Heart right ventricle (tissue), 16 donors: ENCODE measurements at regions not wholly inside any gene's neighbourhood (a gene's known extent, or its start where the extent isn't known, plus 50 kb on each side); places are given as distances from the start of the nearest gene placed in this dataset.
A peak's percentile ranks its signal among the peaks of the same experiment; 100 is the strongest.

Source experiments
- ATAC-seq, 8 donors: fragments of 200-7000 bp; cut with Tn5 transposase; one replicate each; pipeline ENCODE4 v1.9.1; 2020; ENCODE audit warnings: mild to moderate bottlenecking in 8 of 8, moderate library complexity in 8 of 8, moderate number of reproducible peaks in 1 of 8
- DNase-seq, 2 donors: peaks; one replicate each; pipeline ENCODE4 v3.0.0-alpha.2; 2020
- H3K27ac ChIP-seq, 10 donors: fragments of 200-600 bp; sonication (generic) in 2 of 10; one replicate each; pipeline versions ENCODE4 v1.5.0 to v1.8.0; 2020 to 2022; ENCODE audit warnings: mild to moderate bottlenecking in 3 of 10
- H3K27me3 ChIP-seq, 7 donors: fragments of 200-600 bp; one replicate each; pipeline ENCODE4 v1.8.0; 2021 to 2022; ENCODE audit warnings: mild to moderate bottlenecking in 2 of 7
- H3K36me3 ChIP-seq, 9 donors: fragments of 200-600 bp; sonication (generic) in 1 of 9; one replicate each; pipeline versions ENCODE4 v1.5.0 to v1.8.0; 2020 to 2022; ENCODE audit warnings: mild to moderate bottlenecking in 2 of 9
- H3K4me1 ChIP-seq, 9 donors: fragments of 200-600 bp; sonication (generic) in 1 of 9; one replicate each; pipeline versions ENCODE4 v1.5.0 to v1.8.0; 2020 to 2022; ENCODE audit warnings: mild to moderate bottlenecking in 4 of 9
- H3K4me3 ChIP-seq, 10 donors: fragments of 200-600 bp; sonication (generic) in 2 of 10; one replicate each; pipeline versions ENCODE4 v1.5.0 to v1.8.0; 2020 to 2022; ENCODE audit warnings: mild to moderate bottlenecking in 7 of 10, moderate library complexity in 2 of 10
- H3K9me3 ChIP-seq, 11 donors: fragments of 200-600 bp in 10 of 11; sonication (generic) in 2 of 11; one replicate each; pipeline versions ENCODE4 v1.5.0 to v1.8.0; 2013 to 2022; ENCODE audit warnings: mild to moderate bottlenecking in 2 of 11, control low read depth in 1 of 11, moderate library complexity in 1 of 11
- WGBS, 2 donors: extraction: QIAGEN DNeasy Blood & Tissue Kit; methylation state at CpG; one replicate each; pipeline ENCODE4 v1.1.7; 2013; ENCODE audit warnings: inconsistent platforms in 1 of 2; 5-methylcytosine and 5-hydroxymethylcytosine counted together
- intact Hi-C, 10 donors: fragments of 100-400 bp; cut with DNase I; formaldehyde crosslinking; loops; one replicate each; pipeline versions ENCODE4 v1.11.1 to v1.14.2; 2022
- TF ChIP-seq, protein P1 (sequence below), 9 donors: fragments of 200-600 bp; sonication (generic) in 2 of 9; IDR thresholded peaks; one replicate each; pipeline versions ENCODE4 v1.5.0 to v1.8.0; 2021 to 2022; ENCODE audit warnings: antibody characterized with exemption in 9 of 9, mild to moderate bottlenecking in 5 of 9, moderate library complexity in 1 of 9
- donor health status: Arrhythmogenic right ventricular cardiomyopathy.
- donor health status: ischemic (EF 13 %, LVEDD 7.1; RV severe dilation, severe dysfunction).
- donor health status: healthy with polysubstance abuse.
- donor health status: DM: no; HTN: yes; CAD: no.
- donor health status: DM: no; HTN: no; CAD: no.
- donor health status: ischemic (EF 25% LVEDD 6.9; RV normal size, moderate dysfunction).
- donor health status: ischemic (EF 25% LVEDD 5.7; RV mildly dilated, moderate dysfunction).
- donor health status: healthy.
- donor health status: DM: yes; HTN: yes; CAD: no.
- donor health status: Ischemic cardiomyopathy.
- donor health status: ischemic (EF 35%, LVEDD 5.7; RV mildly dilated, moderate dysfunction).
- donor health status: nonischemic (EF 11% LVEDD 7.7; RV severe dilation, severe dysfunction).
- donor health status: DM: yes; HTN: yes; CAD: no.
- donor health status: PGD.
- donor health status: ischemic (EF 29% LVEDD 5.4; RV normal size, mild dysfunction).
- donor health status: nonischemic (EF 23%, LVEDD 6.1; RV moderate dilation, normal function).

DNA sequence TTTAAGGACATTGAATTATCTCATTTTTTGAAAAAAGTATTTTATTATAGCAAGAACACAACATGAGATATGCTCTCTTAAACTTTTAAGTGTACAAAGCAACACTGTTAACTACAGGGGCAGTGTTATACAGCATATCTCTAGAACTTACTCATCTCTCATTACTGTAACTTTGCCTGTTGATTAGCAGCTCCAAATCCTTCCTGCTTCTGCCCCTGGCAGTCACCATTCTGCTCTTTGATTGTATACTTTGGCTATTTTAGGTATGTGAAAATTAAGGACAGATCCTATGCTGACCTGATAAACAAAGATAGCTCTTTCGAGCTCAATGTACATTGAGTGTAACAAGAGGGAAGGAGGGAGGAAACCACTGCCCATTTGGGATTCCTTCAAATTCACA, 1349.8 kb upstream of the GJE1 start:
- Histone ChIP-seq H3K9me3 (no peaks in the 10 kb centered on the region), H3K4me1 (no peaks in the 10 kb centered on the region), H3K36me3 (no peaks in the 10 kb centered on the region), H3K4me3 (no peak overlapping the region), H3K27ac (no peak overlapping the region), H3K27me3 (no peaks in the 10 kb centered on the region)
- DNase-seq = no peak
- WGBS, 2 donors = 74 to 76% methylated on average over 1 of the region's 1 CpG
- intact Hi-C loops = loop anchor here in 1 of 10 donors (5.0 kb wide), 1 partner anchor 134 kb away; no protein-coding TSS in a partner anchor
- no peak for ATAC-seq
- TF ChIP-seq, protein P1, sequence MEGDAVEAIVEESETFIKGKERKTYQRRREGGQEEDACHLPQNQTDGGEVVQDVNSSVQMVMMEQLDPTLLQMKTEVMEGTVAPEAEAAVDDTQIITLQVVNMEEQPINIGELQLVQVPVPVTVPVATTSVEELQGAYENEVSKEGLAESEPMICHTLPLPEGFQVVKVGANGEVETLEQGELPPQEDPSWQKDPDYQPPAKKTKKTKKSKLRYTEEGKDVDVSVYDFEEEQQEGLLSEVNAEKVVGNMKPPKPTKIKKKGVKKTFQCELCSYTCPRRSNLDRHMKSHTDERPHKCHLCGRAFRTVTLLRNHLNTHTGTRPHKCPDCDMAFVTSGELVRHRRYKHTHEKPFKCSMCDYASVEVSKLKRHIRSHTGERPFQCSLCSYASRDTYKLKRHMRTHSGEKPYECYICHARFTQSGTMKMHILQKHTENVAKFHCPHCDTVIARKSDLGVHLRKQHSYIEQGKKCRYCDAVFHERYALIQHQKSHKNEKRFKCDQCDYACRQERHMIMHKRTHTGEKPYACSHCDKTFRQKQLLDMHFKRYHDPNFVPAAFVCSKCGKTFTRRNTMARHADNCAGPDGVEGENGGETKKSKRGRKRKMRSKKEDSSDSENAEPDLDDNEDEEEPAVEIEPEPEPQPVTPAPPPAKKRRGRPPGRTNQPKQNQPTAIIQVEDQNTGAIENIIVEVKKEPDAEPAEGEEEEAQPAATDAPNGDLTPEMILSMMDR (IDR thresholded peaks at IDR 0.05) = no peak

- TF ChIP-seq, protein P1 (IDR thresholded peaks at IDR 0.05) = no peak
- DNase-seq = no peak
- no peaks in the 10 kb centered on the region for H3K27me3 ChIP-seq
- intact Hi-C loops = loop anchor here in 3 of 10 donors (5.0 to 10.0 kb wide), 3 partner anchors 135 to 625 kb away; no protein-coding TSS in a partner anchor
- no peaks in the 10 kb centered on the region for H3K9me3 ChIP-seq
- ATAC-seq = peak in 2 of 8 donors; percentile 29 to 59
- H3K27ac ChIP-seq = no peak overlapping the region
- peaks cover 0 to 6% (median 0%) of the 10 kb centered on the region in 9 donors for H3K4me1 ChIP-seq
- no peak overlapping the region for H3K4me3 ChIP-seq
- H3K36me3 ChIP-seq = no peaks in the 10 kb centered on the region
- 75 to 83% methylated on average over 5 of the region's 5 CpGs for WGBS, 2 donors
Observed at GRCh38 chr6:140779991-140780596, 1352.6 kb upstream of the GJE1 start.

- TF ChIP-seq, protein P1 (IDR thresholded peaks at IDR 0.05) = no peak
- DNase-seq (no peak), ATAC-seq (no peak)
- Histone ChIP-seq H3K9me3 (no peaks in the 10 kb centered on the region), H3K27me3 (no peaks in the 10 kb centered on the region), H3K36me3 (no peaks in the 10 kb centered on the region), H3K27ac (no peak overlapping the region), H3K4me3 (no peak overlapping the region), H3K4me1 (peaks cover 0 to 13% (median 5%) of the 10 kb centered on the region in 9 donors)
- intact Hi-C loops = loop anchor here in 2 of 10 donors (10.0 kb wide), 2 partner anchors 135 to 625 kb away; no protein-coding TSS in a partner anchor
- 69 to 85% methylated on average over 2 of the region's 2 CpGs for WGBS, 2 donors
Observed at GRCh38 chr6:140779341-140779740, 1353.4 kb upstream of the GJE1 start.

GRCh38 chr6:140777780-140778179, 1354.9 kb upstream of the GJE1 start:
- TF ChIP-seq, protein P1 (IDR thresholded peaks at IDR 0.05) = no peak
- Histone ChIP-seq H3K4me3 (no peak overlapping the region), H3K27ac (no peak overlapping the region), H3K27me3 (no peaks in the 10 kb centered on the region), H3K4me1 (peaks cover 0 to 25% (median 11%) of the 10 kb centered on the region in 9 donors), H3K9me3 (no peaks in the 10 kb centered on the region), H3K36me3 (no peaks in the 10 kb centered on the region)
- DNase-seq (no peak), ATAC-seq (no peak)
- 90 to 94% methylated on average over 4 of the region's 4 CpGs for WGBS, 2 donors
- intact Hi-C loops = loop anchor here in 2 of 10 donors (10.0 kb wide), 2 partner anchors 137 to 627 kb away; no protein-coding TSS in a partner anchor
